GM23338 (cell line): ENCODE measurements at regions not wholly inside any gene's neighbourhood (a gene's known extent, or its start where the extent isn't known, plus 50 kb on each side); places are given as distances from the start of the nearest gene placed in this dataset.

Source experiments
- ATAC-seq: fragments of 200-7000 bp; cut with Tn5 transposase; 3 replicates; pipeline ENCODE4 v1.9.1; 2020
- DNase-seq: peaks from one replicate; pipeline ENCODE4 v3.0.0-alpha.2; 2015; ENCODE audit warnings: low spot score
- H2AFZ ChIP-seq: fragments of 200-600 bp; sonication (generic); 2 replicates; pipeline ENCODE4 v1.8.0; 2016; ENCODE audit warnings: antibody characterized with exemption, mild to moderate bottlenecking, moderate library complexity
- H3F3A ChIP-seq: fragments of 200-600 bp; sonication (generic); replicated peaks from 2 replicates; pipeline ENCODE4 v1.8.0; 2017; ENCODE audit warnings: antibody characterized with exemption, mixed run types, low read depth
- H3K27ac ChIP-seq: fragments of 200-600 bp; sonication (generic); 2 replicates; pipeline ENCODE4 v1.6.1; 2016; ENCODE audit warnings: low read depth
- H3K27me3 ChIP-seq: fragments of 200-600 bp; sonication (generic); 2 replicates; pipeline ENCODE4 v1.8.0; 2016; ENCODE audit warnings: mild to moderate bottlenecking, mixed run types, moderate library complexity; ENCODE audit not compliant: insufficient read depth
- H3K36me3 ChIP-seq: fragments of 200-600 bp; sonication (generic); 2 replicates; pipeline ENCODE4 v1.8.0; 2016; ENCODE audit warnings: mild to moderate bottlenecking; ENCODE audit not compliant: insufficient read depth
- H3K4me1 ChIP-seq: fragments of 200-600 bp; sonication (generic); 2 replicates; pipeline ENCODE4 v1.8.0; 2016; ENCODE audit warnings: mild to moderate bottlenecking, moderate library complexity; ENCODE audit not compliant: insufficient read depth
- H3K4me2 ChIP-seq: fragments of 200-600 bp; sonication (generic); 2 replicates; pipeline ENCODE4 v1.7.1; 2017; ENCODE audit warnings: mixed run types
- H3K4me3 ChIP-seq: fragments of 200-600 bp; sonication (generic); 2 replicates; pipeline ENCODE4 v1.6.1; 2016; ENCODE audit warnings: mixed run types
- H3K79me2 ChIP-seq: fragments of 200-600 bp; sonication (generic); replicated peaks from 2 replicates; pipeline ENCODE4 v1.8.0; 2017; ENCODE audit warnings: mild to moderate bottlenecking; ENCODE audit not compliant: insufficient read depth
- H3K9me2 ChIP-seq: fragments of 200-600 bp; sonication (generic); 2 replicates; pipeline ENCODE4 v1.8.0; 2017; ENCODE audit not compliant: insufficient read depth
- H4K20me1 ChIP-seq: fragments of 200-600 bp; sonication (generic); replicated peaks from 2 replicates; pipeline ENCODE4 v1.8.0; 2017; ENCODE audit warnings: mild to moderate bottlenecking; ENCODE audit not compliant: insufficient read depth
- H3K27ac Mint-ChIP-seq: 2 replicates; pipeline ENCODE4 v1.8.0; 2020; ENCODE audit warnings: inconsistent platforms, mild to moderate bottlenecking, moderate library complexity, mixed read lengths
- H3K27me3 Mint-ChIP-seq: 3 replicates; pipeline ENCODE4 v1.8.0; 2022; ENCODE audit warnings: low read depth, mild to moderate bottlenecking, moderate library complexity, mixed read lengths, inconsistent platforms; ENCODE audit not compliant: insufficient read depth, poor library complexity
- H3K36me3 Mint-ChIP-seq: 3 replicates; pipeline ENCODE4 v1.8.0; 2021; ENCODE audit warnings: low read depth, mild to moderate bottlenecking, inconsistent platforms, moderate library complexity, mixed read lengths
- H3K4me1 Mint-ChIP-seq: 3 replicates; pipeline ENCODE4 v1.8.0; 2020; ENCODE audit warnings: mild to moderate bottlenecking, inconsistent platforms, mixed read lengths
- H3K4me3 Mint-ChIP-seq: 3 replicates; pipeline ENCODE4 v1.8.0; 2021; ENCODE audit warnings: moderate library complexity, mild to moderate bottlenecking, inconsistent platforms, mixed read lengths
- H3K9me3 Mint-ChIP-seq: 3 replicates; pipeline ENCODE4 v1.8.0; 2020; ENCODE audit warnings: moderate library complexity, mild to moderate bottlenecking, inconsistent platforms, mixed read lengths
- CREB1 ChIP-seq: fragments of 250-450 bp; sonication (Bioruptor Pico); IDR thresholded peaks from 2 replicates; pipeline ENCODE4 v1.5.0; 2020; ENCODE audit warnings: low read depth, mild to moderate bottlenecking, moderate library complexity
- ETS1 ChIP-seq: IDR thresholded peaks from 2 replicates; pipeline ENCODE4 v1.6.1; 2016; ENCODE audit warnings: antibody characterized with exemption
- EZH2 ChIP-seq: fragments of 200-600 bp; sonication (generic); IDR thresholded peaks from one replicate; pipeline ENCODE4 v1.8.0; 2017; ENCODE audit warnings: antibody characterized with exemption, mild to moderate bottlenecking, low read depth; ENCODE audit not compliant: unreplicated experiment
- EZH2phosphoT487 ChIP-seq: fragments of 200-600 bp; sonication (generic); IDR thresholded peaks from one replicate; pipeline ENCODE4 v1.8.1; 2018; ENCODE audit warnings: antibody characterized with exemption; ENCODE audit not compliant: unreplicated experiment
- JUNB ChIP-seq: IDR thresholded peaks from one replicate; pipeline ENCODE4 v1.6.1; 2016; ENCODE audit warnings: antibody characterized with exemption; ENCODE audit not compliant: unreplicated experiment
- NANOG ChIP-seq: IDR thresholded peaks from 2 replicates; pipeline ENCODE4 v1.6.1; 2016; ENCODE audit warnings: antibody characterized with exemption, borderline replicate concordance
- POLR2AphosphoS5 ChIP-seq: IDR thresholded peaks from 2 replicates; pipeline ENCODE4 v1.6.1; 2016; ENCODE audit warnings: antibody characterized with exemption, low read depth
- STAT1 ChIP-seq: IDR thresholded peaks from one replicate; pipeline ENCODE4 v1.6.1; 2016; ENCODE audit warnings: antibody characterized with exemption; ENCODE audit not compliant: unreplicated experiment
- ZNF114 ChIP-seq: fragments of 250-450 bp; sonication (Bioruptor Pico); IDR thresholded peaks from 2 replicates; pipeline ENCODE4 v1.5.0; 2020; ENCODE audit warnings: mild to moderate bottlenecking, moderate library complexity
- ZNF331 ChIP-seq: fragments of 250-450 bp; sonication (Bioruptor Pico); IDR thresholded peaks from 2 replicates; pipeline ENCODE4 v1.5.0; 2020; ENCODE audit warnings: low read depth, mild to moderate bottlenecking, moderate library complexity
- ZNF462 ChIP-seq: fragments of 250-450 bp; sonication (Bioruptor Pico); IDR thresholded peaks from 2 replicates; pipeline ENCODE4 v1.5.0; 2020; ENCODE audit warnings: mild to moderate bottlenecking, moderate library complexity
- TF ChIP-seq, protein P1 (sequence below), 2 experiments: fragments of 200-600 bp in 1 of 2; sonication (generic) in 1 of 2; conservative IDR thresholded peaks; 2 replicates each; pipeline versions ENCODE4 v1.5.1 to v1.6.1; 2016 to 2017; ENCODE audit warnings: antibody characterized with exemption in 2 of 2, low read depth in 2 of 2, mild to moderate bottlenecking in 2 of 2, moderate library complexity in 1 of 2
- TF ChIP-seq, protein P2 (sequence below): IDR thresholded peaks from one replicate; pipeline ENCODE4 v1.6.1; 2018; ENCODE audit warnings: antibody characterized with exemption; ENCODE audit not compliant: unreplicated experiment

DNA sequence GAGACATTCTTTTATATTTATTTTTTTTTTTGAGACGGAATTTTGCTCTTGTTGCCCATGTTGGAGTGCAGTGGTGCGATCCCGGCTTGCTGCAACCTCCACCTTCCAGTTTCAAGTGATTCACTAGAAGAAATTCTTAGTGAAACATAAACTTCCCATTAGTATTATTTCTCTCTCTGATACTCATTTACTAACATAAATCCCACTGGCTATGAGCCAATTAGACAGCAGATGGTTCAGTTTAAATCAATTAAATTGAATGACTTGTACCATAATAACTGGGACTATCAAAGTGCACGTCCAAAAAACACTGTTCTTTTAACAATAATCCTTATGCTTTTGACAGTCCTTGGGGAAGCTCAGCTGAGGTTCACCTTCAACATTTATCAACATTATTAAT, 111.2 kb upstream of the PTCHD4 start:
- H3K4me3 Mint-ChIP-seq, result no peak overlapping the region
- TF ChIP-seq JUNB, result no peak
- TF ChIP-seq EZH2phosphoT487, result no peak
- TF ChIP-seq NANOG, result no peak
- no peak for TF ChIP-seq ZNF331
- no peak for TF ChIP-seq ZNF462
- TF ChIP-seq, protein P1, sequence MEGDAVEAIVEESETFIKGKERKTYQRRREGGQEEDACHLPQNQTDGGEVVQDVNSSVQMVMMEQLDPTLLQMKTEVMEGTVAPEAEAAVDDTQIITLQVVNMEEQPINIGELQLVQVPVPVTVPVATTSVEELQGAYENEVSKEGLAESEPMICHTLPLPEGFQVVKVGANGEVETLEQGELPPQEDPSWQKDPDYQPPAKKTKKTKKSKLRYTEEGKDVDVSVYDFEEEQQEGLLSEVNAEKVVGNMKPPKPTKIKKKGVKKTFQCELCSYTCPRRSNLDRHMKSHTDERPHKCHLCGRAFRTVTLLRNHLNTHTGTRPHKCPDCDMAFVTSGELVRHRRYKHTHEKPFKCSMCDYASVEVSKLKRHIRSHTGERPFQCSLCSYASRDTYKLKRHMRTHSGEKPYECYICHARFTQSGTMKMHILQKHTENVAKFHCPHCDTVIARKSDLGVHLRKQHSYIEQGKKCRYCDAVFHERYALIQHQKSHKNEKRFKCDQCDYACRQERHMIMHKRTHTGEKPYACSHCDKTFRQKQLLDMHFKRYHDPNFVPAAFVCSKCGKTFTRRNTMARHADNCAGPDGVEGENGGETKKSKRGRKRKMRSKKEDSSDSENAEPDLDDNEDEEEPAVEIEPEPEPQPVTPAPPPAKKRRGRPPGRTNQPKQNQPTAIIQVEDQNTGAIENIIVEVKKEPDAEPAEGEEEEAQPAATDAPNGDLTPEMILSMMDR (conservative IDR thresholded peaks at IDR 0.05; ENCODE audit: low read depth in 2 of 2), result no peak
- TF ChIP-seq STAT1, result no peak
- TF ChIP-seq ZNF114 (CRISPR knock-in tag), result no peak
- TF ChIP-seq CREB1 (CRISPR knock-in tag), result no peak
- TF ChIP-seq, protein P2, sequence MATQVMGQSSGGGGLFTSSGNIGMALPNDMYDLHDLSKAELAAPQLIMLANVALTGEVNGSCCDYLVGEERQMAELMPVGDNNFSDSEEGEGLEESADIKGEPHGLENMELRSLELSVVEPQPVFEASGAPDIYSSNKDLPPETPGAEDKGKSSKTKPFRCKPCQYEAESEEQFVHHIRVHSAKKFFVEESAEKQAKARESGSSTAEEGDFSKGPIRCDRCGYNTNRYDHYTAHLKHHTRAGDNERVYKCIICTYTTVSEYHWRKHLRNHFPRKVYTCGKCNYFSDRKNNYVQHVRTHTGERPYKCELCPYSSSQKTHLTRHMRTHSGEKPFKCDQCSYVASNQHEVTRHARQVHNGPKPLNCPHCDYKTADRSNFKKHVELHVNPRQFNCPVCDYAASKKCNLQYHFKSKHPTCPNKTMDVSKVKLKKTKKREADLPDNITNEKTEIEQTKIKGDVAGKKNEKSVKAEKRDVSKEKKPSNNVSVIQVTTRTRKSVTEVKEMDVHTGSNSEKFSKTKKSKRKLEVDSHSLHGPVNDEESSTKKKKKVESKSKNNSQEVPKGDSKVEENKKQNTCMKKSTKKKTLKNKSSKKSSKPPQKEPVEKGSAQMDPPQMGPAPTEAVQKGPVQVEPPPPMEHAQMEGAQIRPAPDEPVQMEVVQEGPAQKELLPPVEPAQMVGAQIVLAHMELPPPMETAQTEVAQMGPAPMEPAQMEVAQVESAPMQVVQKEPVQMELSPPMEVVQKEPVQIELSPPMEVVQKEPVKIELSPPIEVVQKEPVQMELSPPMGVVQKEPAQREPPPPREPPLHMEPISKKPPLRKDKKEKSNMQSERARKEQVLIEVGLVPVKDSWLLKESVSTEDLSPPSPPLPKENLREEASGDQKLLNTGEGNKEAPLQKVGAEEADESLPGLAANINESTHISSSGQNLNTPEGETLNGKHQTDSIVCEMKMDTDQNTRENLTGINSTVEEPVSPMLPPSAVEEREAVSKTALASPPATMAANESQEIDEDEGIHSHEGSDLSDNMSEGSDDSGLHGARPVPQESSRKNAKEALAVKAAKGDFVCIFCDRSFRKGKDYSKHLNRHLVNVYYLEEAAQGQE, result no peak
- TF ChIP-seq POLR2AphosphoS5, result no peak
- TF ChIP-seq ETS1, result no peak
- no peak for TF ChIP-seq EZH2
- H3K36me3 Mint-ChIP-seq, result no peaks in the 10 kb centered on the region
- H3K4me2 ChIP-seq, result no peak overlapping the region
- H3K79me2 ChIP-seq, result no peaks in the 10 kb centered on the region
- peaks cover 2% of the 10 kb centered on the region for H3K27me3 Mint-ChIP-seq
- H3K4me1 Mint-ChIP-seq, result peaks cover 42% of the 10 kb centered on the region
- no peak overlapping the region for H2AFZ ChIP-seq
- no peak overlapping the region for H3K4me3 ChIP-seq
- no peaks in the 10 kb centered on the region for H3K9me2 ChIP-seq
- no peaks in the 10 kb centered on the region for H3K9me3 Mint-ChIP-seq
- DNase-seq (no peak), ATAC-seq (no peak)
- peaks cover 36% of the 10 kb centered on the region for H3K4me1 ChIP-seq
- H3K27me3 ChIP-seq, result no peaks in the 10 kb centered on the region
- no peaks in the 10 kb centered on the region for H3K36me3 ChIP-seq
- H3K27ac Mint-ChIP-seq, result no peak overlapping the region
- H3F3A ChIP-seq, result no peaks in the 10 kb centered on the region
- no peaks in the 10 kb centered on the region for H4K20me1 ChIP-seq
- H3K27ac ChIP-seq, result no peak overlapping the region
